GM12878 (cell line): ENCODE measurements at regions not wholly inside any gene's neighbourhood (a gene's known extent, or its start where the extent isn't known, plus 50 kb on each side); places are given as distances from the start of the nearest gene placed in this dataset.

ENCODE experiments used
- ATAC-seq: fragments of 200-7000 bp; cut with Tn5 transposase; 3 replicates; pipeline ENCODE4 v1.9.1; 2020; ENCODE audit warnings: mild to moderate bottlenecking, moderate library complexity
- BruUV-seq: library from RNA; stranded (reverse); fragments of 400-500 nt; replicated peaks from 2 replicates; lab custom pipeline; 2021; lab: Mats Ljungman, UMichigan
- CTCF ChIA-PET: fragments of 300-600 bp; sonication (Branson Sonifier 250); formaldehyde crosslinking; extraction: SDS; loops from one replicate; lab custom pipeline; 2021; ENCODE audit warnings: inconsistent platforms; lab: Yijun Ruan, JAX
- POLR2A ChIA-PET: fragments of 350-600 bp; formaldehyde crosslinking; extraction: SDS; loops from one replicate; lab custom pipeline; 2021; ENCODE audit warnings: inconsistent platforms; lab: Charles Lee
- RAD21 ChIA-PET: fragments of 300-600 bp; sonication (Branson Sonifier 250); formaldehyde crosslinking; loops from one replicate; lab custom pipeline; 2023; ENCODE audit warnings: antibody characterized with exemption; ENCODE audit not compliant: unreplicated experiment; lab: Charles Lee
- SMC1A ChIA-PET: fragments of 300-600 bp; sonication (Branson Sonifier 250); formaldehyde crosslinking; loops from one replicate; lab custom pipeline; 2023; ENCODE audit not compliant: unreplicated experiment, uncharacterized antibody; lab: Charles Lee
- DNase-seq: peaks from one replicate; pipeline ENCODE4 v3.0.0-alpha.2; 2011; ENCODE audit warnings: low read depth, low spot score
- FAIRE-seq: peaks from 3 replicates; lab custom pipeline; 2011; peaks lifted over from hg19 to GRCh38; lab: Jason Lieb, UNC
- H2AFZ ChIP-seq: 2 replicates; pipeline ENCODE4 v1.6.0; 2011; ENCODE audit warnings: low read depth, low read length, control low read depth; ENCODE audit not compliant: control insufficient read depth
- H3K27ac ChIP-seq: 2 replicates; pipeline ENCODE4 v1.5.1; 2011; ENCODE audit warnings: control low read depth; ENCODE audit not compliant: control insufficient read depth, insufficient read depth
- H3K27me3 ChIP-seq, 2 experiments: replicated peaks in 1 of 2; 2 replicates each; pipeline versions ENCODE4 v1.6.0 to v1.6.1; 2011; ENCODE audit warnings: low read length in 1 of 2; ENCODE audit not compliant: control insufficient read depth in 2 of 2, insufficient read depth in 2 of 2
- H3K36me3 ChIP-seq, 2 experiments: 2 replicates each; pipeline ENCODE4 v1.5.1; 2011; ENCODE audit warnings: low read length in 1 of 2; ENCODE audit not compliant: control insufficient read depth in 2 of 2, insufficient read depth in 2 of 2
- H3K4me1 ChIP-seq: 2 replicates; pipeline ENCODE4 v1.6.1; 2011; ENCODE audit warnings: mild to moderate bottlenecking, low read length, moderate library complexity, mixed read lengths; ENCODE audit not compliant: control insufficient read depth, insufficient read depth
- H3K4me2 ChIP-seq: 2 replicates; pipeline ENCODE4 v1.6.0; 2011; ENCODE audit warnings: control low read depth; ENCODE audit not compliant: control insufficient read depth, insufficient read depth
- H3K4me3 ChIP-seq: fragments of 200-600 bp; sonication (generic); 2 replicates; pipeline ENCODE4 v1.5.1; 2016
- H3K79me2 ChIP-seq: 2 replicates; pipeline ENCODE4 v1.6.0; 2011; ENCODE audit warnings: low read length; ENCODE audit not compliant: control insufficient read depth, insufficient read depth
- H3K9ac ChIP-seq: 2 replicates; pipeline ENCODE4 v1.8.0; 2011; ENCODE audit warnings: low read length, control low read depth, mixed read lengths; ENCODE audit not compliant: control insufficient read depth, insufficient read depth
- H3K9me3 ChIP-seq: replicated peaks from 3 replicates; pipeline ENCODE4 v1.5.1; 2011; ENCODE audit warnings: mild to moderate bottlenecking, low read length; ENCODE audit not compliant: control insufficient read depth, insufficient read depth
- H4K20me1 ChIP-seq: 2 replicates; pipeline ENCODE4 v1.6.0; 2011; ENCODE audit not compliant: control insufficient read depth, insufficient read depth
- HSF1 ChIP-seq: fragments of 150-350 bp; IDR thresholded peaks from 2 replicates; pipeline ENCODE4 v1.6.1; 2014; ENCODE audit warnings: mild to moderate bottlenecking, low read depth, low read length
- RAD21 ChIP-seq: IDR thresholded peaks from 2 replicates; pipeline ENCODE4 v1.6.1; 2011; ENCODE audit warnings: mild to moderate bottlenecking, low read depth, low read length, moderate library complexity; ENCODE audit not compliant: insufficient read depth
- SPI1 ChIP-seq: IDR thresholded peaks from 2 replicates; pipeline ENCODE4 v1.6.1; 2011; ENCODE audit warnings: low read depth, mild to moderate bottlenecking, low read length, moderate library complexity, borderline replicate concordance; ENCODE audit not compliant: insufficient read depth
- YBX1 ChIP-seq: fragments of 450-650 bp; IDR thresholded peaks from 2 replicates; pipeline ENCODE4 v1.6.1; 2016; ENCODE audit warnings: antibody characterized with exemption
- WGBS: methylation state at CpG from one replicate; pipeline ENCODE4 v1.1.6; 2016; ENCODE audit warnings: low lambda C conversion rate; ENCODE audit not compliant: insufficient replicate concordance, insufficient coverage; ENCODE audit errors: missing lambda C conversion rate; 5-methylcytosine and 5-hydroxymethylcytosine counted together
- in situ Hi-C: fragments of 300-500 bp; cut with MboI; formaldehyde crosslinking; loops from 9 replicates; pipeline ENCODE4 v1.14.3; 2018; ENCODE audit warnings: mixed read lengths
- intact Hi-C: fragments of 100-400 bp; cut with micrococcal nuclease; formaldehyde crosslinking; loops from one replicate; pipeline ENCODE4 v1.14.2; 2022; ENCODE audit not compliant: unreplicated experiment

- TF ChIP-seq SPI1 (no peak), HSF1 (no peak), RAD21 (no peak)
- TF ChIP-seq, all 136 proteins: peak for 0
Measured at GRCh38 chr10:3592424-3592823, 192.6 kb downstream of the KLF6 start (continued).

GRCh38 chr10:3588816-3589215 is 196.2 kb downstream of the KLF6 start:
- H3K9me3 ChIP-seq: no peaks in the 10 kb centered on the region
- H4K20me1 ChIP-seq: no peaks in the 10 kb centered on the region
- no peaks in the 10 kb centered on the region for H3K4me1 ChIP-seq
- intact Hi-C loops (no loop called here), in situ Hi-C loops (no loop called here)
- POLR2A ChIA-PET: no interaction called here
- H3K79me2 ChIP-seq: no peaks in the 10 kb centered on the region
- no peak for ATAC-seq
- H3K27me3 ChIP-seq: no peaks in the 10 kb centered on the region
- H2AFZ ChIP-seq: no peak overlapping the region
- H3K4me3 ChIP-seq: no peak overlapping the region
- TF ChIP-seq HSF1: no peak
- no peak for TF ChIP-seq YBX1
- no peak for TF ChIP-seq SPI1
- SMC1A ChIA-PET: no interaction called here
- H3K27ac ChIP-seq: no peak overlapping the region
- CTCF ChIA-PET: no interaction called here
- H3K9ac ChIP-seq: no peak overlapping the region
- no peak overlapping the region for H3K4me2 ChIP-seq
- no TSS peak for BruUV-seq
- no peak for DNase-seq
- RAD21 ChIA-PET: no interaction called here
- H3K36me3 ChIP-seq: no peaks in the 10 kb centered on the region
- 28% methylated on average over 7 of the region's 7 CpGs for WGBS
- FAIRE-seq: no peak
